HepG2 (cell line): ENCODE measurements at regions not wholly inside any gene's neighbourhood (a gene's known extent, or its start where the extent isn't known, plus 50 kb on each side); places are given as distances from the start of the nearest gene placed in this dataset.

Experiments used
- ATAC-seq: fragments of 200-7000 bp; cut with Tn5 transposase; 3 replicates; pipeline ENCODE4 v1.9.1; 2020; ENCODE audit warnings: mild to moderate bottlenecking, moderate library complexity
- BruUV-seq: library from RNA; stranded (reverse); fragments of 400-500 nt; replicated peaks from 2 replicates; lab custom pipeline; 2021; lab: Mats Ljungman, UMichigan
- CTCF ChIA-PET: fragments of 300-600 bp; formaldehyde crosslinking; extraction: SDS; loops from one replicate; lab custom pipeline; 2021; ENCODE audit warnings: low total read pairs, inconsistent platforms, low intra/inter-chr PET ratio; lab: Yijun Ruan, JAX
- POLR2A ChIA-PET: fragments of 350-600 bp; sonication (Branson Sonifier 250); formaldehyde crosslinking; loops from one replicate; lab custom pipeline; 2020; ENCODE audit warnings: antibody characterized with exemption, inconsistent platforms; lab: Yijun Ruan, JAX
- DNase-seq: peaks from one replicate; pipeline ENCODE4 v3.0.0-alpha.2; 2015; ENCODE audit warnings: low spot score
- FAIRE-seq: peaks from 3 replicates; lab custom pipeline; 2011; peaks lifted over from hg19 to GRCh38; lab: Jason Lieb, UNC
- H2AFZ ChIP-seq: one replicate; pipeline ENCODE4 v1.6.1; 2011; ENCODE audit warnings: low read length, inconsistent platforms
- H3K27ac ChIP-seq: fragments of 300-600 bp; 3 replicates; pipeline ENCODE4 v1.8.0; 2011; ENCODE audit warnings: mixed run types, mild to moderate bottlenecking, mixed read lengths, low read length, inconsistent platforms; ENCODE audit not compliant: insufficient read depth; ENCODE audit errors: extremely low read length
- H3K27me3 ChIP-seq, 2 experiments: fragments of 200-600 bp in 1 of 2; 2 replicates in 1 of 2; 3 replicates in 1 of 2; pipeline versions ENCODE4 v1.6.0 to v1.8.0; 2011; ENCODE audit warnings: low read length in 2 of 2, mild to moderate bottlenecking in 2 of 2, moderate library complexity in 2 of 2, inconsistent platforms in 1 of 2; ENCODE audit not compliant: insufficient read depth in 2 of 2, control insufficient read depth in 1 of 2
- H3K36me3 ChIP-seq, 2 experiments: fragments of 200-600 bp in 1 of 2; replicated peaks in 1 of 2; 2 replicates in 1 of 2; 3 replicates in 1 of 2; pipeline versions ENCODE4 v1.5.1 to v1.8.0; 2011; ENCODE audit warnings: low read length in 2 of 2, inconsistent platforms in 1 of 2; ENCODE audit not compliant: insufficient read depth in 2 of 2, control insufficient read depth in 1 of 2
- H3K4me1 ChIP-seq: 2 replicates; pipeline ENCODE4 v1.5.1; 2012; ENCODE audit warnings: low read length, inconsistent platforms; ENCODE audit not compliant: insufficient read depth
- H3K4me2 ChIP-seq: 2 replicates; pipeline ENCODE4 v1.6.0; 2011; ENCODE audit warnings: low read depth, low read length, inconsistent platforms
- H3K4me3 ChIP-seq, 3 experiments: fragments of 200-600 bp in 1 of 3; sonication (generic), shearing (Covaris generic) in 1 of 3; replicated peaks in 1 of 3; 2 replicates each; pipeline ENCODE4 v1.5.1; 2011 to 2016; ENCODE audit warnings: low read length in 3 of 3, inconsistent platforms in 2 of 3, low read depth in 2 of 3, mild to moderate bottlenecking in 2 of 3, control low read depth in 1 of 3, mixed read lengths in 1 of 3; ENCODE audit not compliant: insufficient read depth in 1 of 3
- H3K79me2 ChIP-seq: one replicate; pipeline ENCODE4 v1.6.1; 2011; ENCODE audit warnings: low read length, inconsistent platforms; ENCODE audit not compliant: insufficient read depth
- H3K9ac ChIP-seq: 2 replicates; pipeline ENCODE4 v1.6.0; 2011; ENCODE audit warnings: mild to moderate bottlenecking, low read depth, low read length, inconsistent platforms; ENCODE audit not compliant: insufficient read depth
- H3K9me3 ChIP-seq: 2 replicates; pipeline ENCODE4 v1.5.1; 2012; ENCODE audit warnings: mild to moderate bottlenecking, low read length
- H4K20me1 ChIP-seq: 2 replicates; pipeline ENCODE4 v1.6.0; 2011; ENCODE audit warnings: inconsistent platforms, mild to moderate bottlenecking, low read length, moderate library complexity; ENCODE audit not compliant: insufficient read depth
- FLYWCH1 ChIP-seq: sonication (generic); formaldehyde crosslinking; IDR thresholded peaks from 2 replicates; pipeline ENCODE4 v1.8.1; 2023; ENCODE audit warnings: mild to moderate bottlenecking, missing genetic modification reagents
- GPN1 ChIP-seq: sonication (generic); formaldehyde crosslinking; IDR thresholded peaks from 2 replicates; pipeline ENCODE4 v1.5.1; 2020; ENCODE audit warnings: missing genetic modification reagents, borderline replicate concordance
- NONO ChIP-seq, 2 experiments: fragments of 450-650 bp in 1 of 2; sonication (generic) in 1 of 2; formaldehyde crosslinking in 1 of 2; IDR thresholded peaks in 1 of 2; conservative IDR thresholded peaks in 1 of 2; 2 replicates each; pipeline versions ENCODE4 v1.6.1 to v1.8.0; 2017 to 2022; ENCODE audit warnings: mild to moderate bottlenecking in 1 of 2, missing genetic modification reagents in 1 of 2, moderate library complexity in 1 of 2
- NR3C1 ChIP-seq: sonication (generic); formaldehyde crosslinking; IDR thresholded peaks from 2 replicates; pipeline ENCODE4 v1.4.0; 2020; ENCODE audit warnings: missing genetic modification reagents
- PBX3 ChIP-seq: sonication (generic); formaldehyde crosslinking; IDR thresholded peaks from 2 replicates; pipeline ENCODE4 v1.8.1; 2023; ENCODE audit warnings: missing genetic modification reagents, inconsistent platforms, borderline replicate concordance
- POLR2A ChIP-seq, 2 experiments: IDR thresholded peaks; 2 replicates each; pipeline ENCODE4 v1.6.1; 2011; ENCODE audit warnings: low read depth in 2 of 2, low read length in 2 of 2, mild to moderate bottlenecking in 1 of 2, moderate library complexity in 1 of 2; ENCODE audit not compliant: insufficient read depth in 1 of 2
- RELA ChIP-seq: sonication (generic); formaldehyde crosslinking; IDR thresholded peaks from 2 replicates; pipeline ENCODE4 v1.4.0; 2020; ENCODE audit warnings: missing genetic modification reagents
- TMF1 ChIP-seq: sonication (generic); formaldehyde crosslinking; IDR thresholded peaks from 2 replicates; pipeline ENCODE4 v1.8.1; 2022; ENCODE audit warnings: low read depth, missing genetic modification reagents
- ZGPAT ChIP-seq: IDR thresholded peaks from 2 replicates; pipeline ENCODE4 v1.6.1; 2016; ENCODE audit warnings: mild to moderate bottlenecking
- ZNF142 ChIP-seq: sonication (generic); formaldehyde crosslinking; IDR thresholded peaks from 2 replicates; pipeline ENCODE4 v1.4.0; 2020; ENCODE audit warnings: missing genetic modification reagents
- ZNF263 ChIP-seq: sonication (generic); formaldehyde crosslinking; IDR thresholded peaks from 2 replicates; pipeline ENCODE4 v1.4.0; 2020; ENCODE audit warnings: missing genetic modification reagents
- ZNF44 ChIP-seq: sonication (generic); formaldehyde crosslinking; IDR thresholded peaks from 2 replicates; pipeline ENCODE4 v1.5.1; 2020; ENCODE audit warnings: mild to moderate bottlenecking, missing genetic modification reagents
- ZNF550 ChIP-seq: sonication (generic); formaldehyde crosslinking; IDR thresholded peaks from 2 replicates; pipeline ENCODE4 v1.4.0; 2020; ENCODE audit warnings: mild to moderate bottlenecking, missing genetic modification reagents, borderline replicate concordance
- ZNF761 ChIP-seq: sonication (generic); formaldehyde crosslinking; conservative IDR thresholded peaks from 2 replicates; pipeline ENCODE4 v1.4.0; 2020; ENCODE audit warnings: mild to moderate bottlenecking, missing genetic modification reagents
- WGBS: methylation state at CpG from one replicate; pipeline ENCODE4 v1.1.6; 2017; ENCODE audit warnings: low lambda C conversion rate; 5-methylcytosine and 5-hydroxymethylcytosine counted together
- in situ Hi-C: cut with HindIII; loops from 2 replicates; pipeline ENCODE4 v1.10.0; 2017; ENCODE audit warnings: low pct_unique_long_range_greater_than_20kb; ENCODE audit not compliant: extremely low pct_ligation_motif_present
- intact Hi-C: fragments of 100-400 bp; cut with micrococcal nuclease; formaldehyde crosslinking; loops from one replicate; pipeline ENCODE4 v1.10.0; 2022; ENCODE audit not compliant: unreplicated experiment

GRCh38 chr18:37654034-37654433 lies 88.4 kb upstream of the CELF4 start (continued):
- no peak for TF ChIP-seq PBX3 (CRISPR knock-in tag)
- TF ChIP-seq, all 625 proteins: peak for 0

- no peak for FAIRE-seq
- CTCF ChIA-PET, result no interaction called here
- 21% methylated on average over 2 of the region's 2 CpGs for WGBS
These were observed 88.0 kb upstream of the CELF4 start for GRCh38 chr18:37653618-37654017.

More at GRCh38 chr18:37653618-37654017, 88.0 kb upstream of the CELF4 start:
- in situ Hi-C loops, result no loop called here
- H3K9ac ChIP-seq, result no peak overlapping the region
- no peaks in the 10 kb centered on the region for H4K20me1 ChIP-seq
- H3K27ac ChIP-seq, result no peak overlapping the region
- BruUV-seq, result no TSS peak
- no peaks in the 10 kb centered on the region for H3K36me3 ChIP-seq
- intact Hi-C loops, result no loop called here
- no peaks in the 10 kb centered on the region for H3K4me1 ChIP-seq
- TF ChIP-seq GPN1 (no peak), POLR2A (IDR thresholded peaks at IDR 0.05; ENCODE audit: insufficient read depth in 1 of 2, low read depth in 2 of 2, low read length in 2 of 2) (no peak), NONO (IDR thresholded peaks at IDR 0.05) (no peak), NONO (CRISPR knock-in tag; conservative IDR thresholded peaks at IDR 0.05) (no peak), NR3C1 (CRISPR knock-in tag) (no peak), RELA (no peak), ZNF44 (CRISPR knock-in tag) (no peak), ZGPAT (CRISPR knock-in tag) (no peak), FLYWCH1 (CRISPR knock-in tag) (no peak), TMF1 (CRISPR knock-in tag) (no peak), ZNF142 (CRISPR knock-in tag) (no peak), ZNF263 (CRISPR knock-in tag) (no peak), ZNF761 (no peak), ZNF550 (no peak)
- TF ChIP-seq, all 625 proteins: peak for 0
- DNase-seq, result no peak
- no peaks in the 10 kb centered on the region; a peak in 1 of 5 replicates for H3K27me3 ChIP-seq
- no peak overlapping the region for H3K4me2 ChIP-seq
- no peaks in the 10 kb centered on the region for H3K9me3 ChIP-seq
- POLR2A ChIA-PET, result no interaction called here
- H2AFZ ChIP-seq, result no peak overlapping the region
- no peak overlapping the region for H3K4me3 ChIP-seq
- ATAC-seq, result no peak
- H3K79me2 ChIP-seq, result no peaks in the 10 kb centered on the region
